Left ventricle myocardium inferior (tissue), 1 donor: ENCODE measurements at regions not wholly inside any gene's neighbourhood (a gene's known extent, or its start where the extent isn't known, plus 50 kb on each side); places are given as distances from the start of the nearest gene placed in this dataset.

Experiments used
- DNase-seq: peaks from one replicate; pipeline ENCODE4 v3.0.0-alpha.2; 2020
- H3K27ac ChIP-seq: fragments of 200-600 bp; replicated peaks from 2 replicates; pipeline ENCODE4 v1.8.0; 2021
- H3K27me3 ChIP-seq: fragments of 200-600 bp; 2 replicates; pipeline ENCODE4 v1.8.0; 2021; ENCODE audit warnings: low read depth
- H3K36me3 ChIP-seq: fragments of 200-600 bp; 2 replicates; pipeline ENCODE4 v1.8.0; 2021
- H3K4me1 ChIP-seq: fragments of 200-600 bp; 2 replicates; pipeline ENCODE4 v1.8.0; 2021
- H3K4me3 ChIP-seq: fragments of 200-600 bp; 2 replicates; pipeline ENCODE4 v1.8.0; 2021; ENCODE audit warnings: mild to moderate bottlenecking, moderate library complexity
- H3K9me3 ChIP-seq: fragments of 200-600 bp; replicated peaks from 2 replicates; pipeline ENCODE4 v1.8.0; 2021
- CTCF ChIP-seq: fragments of 200-600 bp; IDR thresholded peaks from 2 replicates; pipeline ENCODE4 v1.8.0; 2021; ENCODE audit warnings: antibody characterized with exemption, mild to moderate bottlenecking, borderline replicate concordance
- intact Hi-C: fragments of 100-400 bp; cut with micrococcal nuclease; formaldehyde crosslinking; loops from one replicate; pipeline ENCODE4 v1.11.0; 2022
- donor health status: DM: no; HTN: yes; CAD: no; lungs with severe emphysema.

GRCh38 chr12:131525795-131526508 is 184.9 kb upstream of the SFSWAP start:
- Histone ChIP-seq H3K4me1 (no peaks in the 10 kb centered on the region), H3K4me3 (no peak overlapping the region), H3K27ac (no peak overlapping the region), H3K27me3 (peaks cover 69% of the 10 kb centered on the region), H3K9me3 (no peaks in the 10 kb centered on the region), H3K36me3 (no peaks in the 10 kb centered on the region)
- no peak for DNase-seq
- intact Hi-C loops: no loop called here
- no peak for TF ChIP-seq CTCF

GRCh38 chr12:131527092-131527491 is 183.8 kb upstream of the SFSWAP start:
- Histone ChIP-seq H3K27me3 (peaks cover 81% of the 10 kb centered on the region), H3K4me1 (no peaks in the 10 kb centered on the region), H3K4me3 (no peak overlapping the region), H3K27ac (no peak overlapping the region), H3K9me3 (no peaks in the 10 kb centered on the region), H3K36me3 (no peaks in the 10 kb centered on the region)
- intact Hi-C loops: no loop called here
- no peak for TF ChIP-seq CTCF
- DNase-seq: no peak

- Histone ChIP-seq H3K27me3 (peaks cover 87% of the 10 kb centered on the region), H3K4me3 (no peak overlapping the region), H3K27ac (no peak overlapping the region), H3K9me3 (no peaks in the 10 kb centered on the region), H3K36me3 (no peaks in the 10 kb centered on the region), H3K4me1 (no peaks in the 10 kb centered on the region)
- DNase-seq: no peak
- intact Hi-C loops: no loop called here
- no peak for TF ChIP-seq CTCF
Observed at GRCh38 chr12:131527736-131528135, 183.2 kb upstream of the SFSWAP start.

- no peaks in the 10 kb centered on the region for H3K4me1 ChIP-seq
- TF ChIP-seq CTCF: no peak
- no peak overlapping the region for H3K4me3 ChIP-seq
- no peak for DNase-seq
- H3K36me3 ChIP-seq: no peaks in the 10 kb centered on the region
- H3K9me3 ChIP-seq: no peaks in the 10 kb centered on the region
- intact Hi-C loops: no loop called here
- H3K27ac ChIP-seq: no peak overlapping the region
- H3K27me3 ChIP-seq: peaks cover 91% of the 10 kb centered on the region
Observed at GRCh38 chr12:131528144-131528543, 182.7 kb upstream of the SFSWAP start.

- Histone ChIP-seq H3K27ac (no peak overlapping the region), H3K4me1 (no peaks in the 10 kb centered on the region), H3K4me3 (no peak overlapping the region), H3K9me3 (no peaks in the 10 kb centered on the region), H3K36me3 (no peaks in the 10 kb centered on the region), H3K27me3 (peaks cover 92% of the 10 kb centered on the region)
- TF ChIP-seq CTCF: no peak
- intact Hi-C loops: no loop called here
- no peak for DNase-seq
Observed at GRCh38 chr12:131528667-131529066, 182.2 kb upstream of the SFSWAP start.
